Right ventricle myocardium inferior (tissue), 1 donor: ENCODE measurements at regions not wholly inside any gene's neighbourhood (a gene's known extent, or its start where the extent isn't known, plus 50 kb on each side); places are given as distances from the start of the nearest gene placed in this dataset.
A peak's percentile ranks its signal among the peaks of the same experiment; 100 is the strongest.

Experiments used
- ATAC-seq: fragments of 200-7000 bp; cut with Tn5 transposase; one replicate; pipeline ENCODE4 v1.9.1; 2020; ENCODE audit warnings: mild to moderate bottlenecking, moderate library complexity
- DNase-seq: peaks from one replicate; pipeline ENCODE4 v3.0.0; 2021; ENCODE audit errors: missing footprints
- intact Hi-C: fragments of 100-400 bp; cut with DNase I; formaldehyde crosslinking; loops from one replicate; pipeline ENCODE4 v1.11.0; 2022
- donor health status: DM: no; HTN: yes; CAD: no; lungs with severe emphysema.

GRCh38 chr5:161960314-161960713, 107.3 kb upstream of the GABRG2 start:
- DNase-seq, result peak; percentile 5
- no peak for ATAC-seq
- intact Hi-C loops, result no loop called here

- ATAC-seq (no peak), DNase-seq (no peak)
- intact Hi-C loops, result loop anchor here (5.0 kb wide), 1 partner anchor 1381 kb away; no protein-coding TSS in a partner anchor
Observed at GRCh38 chr5:161966564-161966963, 101.0 kb upstream of the GABRG2 start.

GRCh38 chr5:161975350-161975749, 92.2 kb upstream of the GABRG2 start:
- intact Hi-C loops, result no loop called here
- no peak for ATAC-seq

GRCh38 chr5:161988077-161988476, 79.5 kb upstream of the GABRG2 start:
- DNase-seq (no peak), ATAC-seq (no peak)
- intact Hi-C loops, result no loop called here

More at GRCh38 chr5:161975350-161975749, 92.2 kb upstream of the GABRG2 start:
- DNase-seq, result no peak
